A673 (cell line): ENCODE measurements at regions not wholly inside any gene's neighbourhood (a gene's known extent, or its start where the extent isn't known, plus 50 kb on each side); places are given as distances from the start of the nearest gene placed in this dataset.

Source experiments
- BruUV-seq: library from RNA; stranded (reverse); fragments of 400-500 nt; replicated peaks from 2 replicates; lab custom pipeline; 2021; lab: Mats Ljungman, UMichigan
- CTCF ChIA-PET: fragments of 300-600 bp; sonication (Branson Sonifier 250); formaldehyde crosslinking; loops from one replicate; lab custom pipeline; 2022; ENCODE audit warnings: antibody characterized with exemption; lab: Charles Lee
- POLR2A ChIA-PET: fragments of 300-600 bp; sonication (Branson Sonifier 250); formaldehyde crosslinking; loops from one replicate; lab custom pipeline; 2022; ENCODE audit warnings: antibody characterized with exemption; ENCODE audit not compliant: low non-redundant PET; lab: Charles Lee
- DNase-seq: peaks from one replicate; pipeline ENCODE4 v3.0.0-alpha.2; 2015; ENCODE audit warnings: low spot score
- H3K27ac ChIP-seq: fragments of 200-600 bp; sonication (generic); 2 replicates; pipeline ENCODE4 v1.5.1; 2016; ENCODE audit warnings: mixed run types, low read depth, mild to moderate bottlenecking, mixed read lengths, antibody characterized with exemption, low read length; ENCODE audit not compliant: poor library complexity, severe bottlenecking
- H3K27me3 ChIP-seq: fragments of 200-600 bp; sonication (generic); replicated peaks from 2 replicates; pipeline ENCODE4 v1.6.1; 2017; ENCODE audit warnings: mixed run types, low read depth, mild to moderate bottlenecking, mixed read lengths, antibody characterized with exemption, low read length; ENCODE audit not compliant: insufficient read depth, poor library complexity
- H3K36me3 ChIP-seq: fragments of 200-600 bp; sonication (generic); 2 replicates; pipeline ENCODE4 v1.6.1; 2016; ENCODE audit warnings: mixed run types, mild to moderate bottlenecking, mixed read lengths, antibody characterized with exemption, low read length; ENCODE audit not compliant: insufficient read depth, poor library complexity, severe bottlenecking
- H3K4me1 ChIP-seq: fragments of 200-600 bp; sonication (generic); 2 replicates; pipeline ENCODE4 v1.6.1; 2017; ENCODE audit warnings: mixed run types, mild to moderate bottlenecking, mixed read lengths, antibody characterized with exemption, low read length; ENCODE audit not compliant: insufficient read depth, poor library complexity, severe bottlenecking
- H3K4me3 ChIP-seq: fragments of 200-600 bp; sonication (generic); 2 replicates; pipeline ENCODE4 v1.5.1; 2016; ENCODE audit warnings: low read depth, mixed run types, mild to moderate bottlenecking, mixed read lengths, low read length; ENCODE audit not compliant: poor library complexity, severe bottlenecking
- H3K9me3 ChIP-seq: fragments of 200-600 bp; sonication (generic); 2 replicates; pipeline ENCODE4 v1.6.1; 2016; ENCODE audit warnings: mixed run types, low read depth, mild to moderate bottlenecking, mixed read lengths, antibody characterized with exemption, low read length; ENCODE audit not compliant: poor library complexity, severe bottlenecking
- EZH2 ChIP-seq: fragments of 200-600 bp; sonication (generic); IDR thresholded peaks from 2 replicates; pipeline ENCODE4 v1.6.1; 2017; ENCODE audit warnings: borderline replicate concordance, low read depth, mild to moderate bottlenecking, mixed read lengths, antibody characterized with exemption, low read length; ENCODE audit not compliant: poor library complexity, severe bottlenecking
- intact Hi-C: fragments of 100-400 bp; cut with micrococcal nuclease; formaldehyde crosslinking; loops from one replicate; pipeline ENCODE4 v1.10.0; 2022; ENCODE audit not compliant: unreplicated experiment
- TF ChIP-seq, protein P1 (sequence below): fragments of 300-800, 200-600 bp; sonication (generic); conservative IDR thresholded peaks from 2 replicates; pipeline ENCODE4 v1.5.1; 2017; ENCODE audit warnings: low read depth, mild to moderate bottlenecking, antibody characterized with exemption, low read length, moderate library complexity, mixed read lengths

DNA sequence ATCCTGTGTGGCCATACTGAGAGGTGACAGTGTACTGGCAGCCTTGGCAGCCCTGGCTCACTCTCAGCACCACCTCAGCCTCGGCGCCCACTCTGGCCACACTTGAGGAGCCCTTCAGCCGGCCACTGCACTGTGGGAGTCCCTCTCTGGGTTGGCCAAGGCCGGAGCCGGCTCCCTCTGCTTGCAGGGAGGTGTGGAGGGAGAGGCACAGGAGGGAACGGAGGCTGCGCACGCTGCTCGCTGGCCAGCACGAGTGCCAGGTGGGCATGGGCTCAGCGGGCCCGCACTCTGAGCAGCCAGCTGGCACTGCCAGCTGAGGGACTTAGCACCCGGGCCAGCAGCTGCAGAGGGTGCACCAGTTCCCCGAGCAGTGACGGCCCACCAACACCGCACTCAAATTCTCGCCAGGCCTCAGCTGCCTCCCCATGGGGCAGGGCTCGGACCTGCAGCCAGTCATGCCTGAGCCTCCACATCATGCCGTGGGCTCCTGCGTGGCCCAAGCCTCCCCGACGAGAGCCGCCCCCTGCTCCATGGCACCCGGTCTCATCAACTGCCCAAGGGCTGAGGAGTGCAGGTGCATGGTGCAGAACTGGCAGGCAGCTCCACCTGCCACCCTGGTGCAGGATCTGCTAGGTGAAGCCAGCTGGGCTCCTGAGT lies 184.4 kb upstream of the TOX3 start:
- intact Hi-C loops = no loop called here
- H3K27me3 ChIP-seq = peaks cover 4% of the 10 kb centered on the region
- BruUV-seq = no TSS peak
- ChIA-PET POLR2A (no interaction called here), CTCF (no interaction called here)
- no peak overlapping the region for H3K27ac ChIP-seq
- H3K9me3 ChIP-seq = no peaks in the 10 kb centered on the region
- H3K4me3 ChIP-seq = no peak overlapping the region
- H3K4me1 ChIP-seq = no peaks in the 10 kb centered on the region
- no peak for DNase-seq
- H3K36me3 ChIP-seq = no peaks in the 10 kb centered on the region
- TF ChIP-seq, protein P1, sequence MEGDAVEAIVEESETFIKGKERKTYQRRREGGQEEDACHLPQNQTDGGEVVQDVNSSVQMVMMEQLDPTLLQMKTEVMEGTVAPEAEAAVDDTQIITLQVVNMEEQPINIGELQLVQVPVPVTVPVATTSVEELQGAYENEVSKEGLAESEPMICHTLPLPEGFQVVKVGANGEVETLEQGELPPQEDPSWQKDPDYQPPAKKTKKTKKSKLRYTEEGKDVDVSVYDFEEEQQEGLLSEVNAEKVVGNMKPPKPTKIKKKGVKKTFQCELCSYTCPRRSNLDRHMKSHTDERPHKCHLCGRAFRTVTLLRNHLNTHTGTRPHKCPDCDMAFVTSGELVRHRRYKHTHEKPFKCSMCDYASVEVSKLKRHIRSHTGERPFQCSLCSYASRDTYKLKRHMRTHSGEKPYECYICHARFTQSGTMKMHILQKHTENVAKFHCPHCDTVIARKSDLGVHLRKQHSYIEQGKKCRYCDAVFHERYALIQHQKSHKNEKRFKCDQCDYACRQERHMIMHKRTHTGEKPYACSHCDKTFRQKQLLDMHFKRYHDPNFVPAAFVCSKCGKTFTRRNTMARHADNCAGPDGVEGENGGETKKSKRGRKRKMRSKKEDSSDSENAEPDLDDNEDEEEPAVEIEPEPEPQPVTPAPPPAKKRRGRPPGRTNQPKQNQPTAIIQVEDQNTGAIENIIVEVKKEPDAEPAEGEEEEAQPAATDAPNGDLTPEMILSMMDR = no peak
- no peak for TF ChIP-seq EZH2

DNA sequence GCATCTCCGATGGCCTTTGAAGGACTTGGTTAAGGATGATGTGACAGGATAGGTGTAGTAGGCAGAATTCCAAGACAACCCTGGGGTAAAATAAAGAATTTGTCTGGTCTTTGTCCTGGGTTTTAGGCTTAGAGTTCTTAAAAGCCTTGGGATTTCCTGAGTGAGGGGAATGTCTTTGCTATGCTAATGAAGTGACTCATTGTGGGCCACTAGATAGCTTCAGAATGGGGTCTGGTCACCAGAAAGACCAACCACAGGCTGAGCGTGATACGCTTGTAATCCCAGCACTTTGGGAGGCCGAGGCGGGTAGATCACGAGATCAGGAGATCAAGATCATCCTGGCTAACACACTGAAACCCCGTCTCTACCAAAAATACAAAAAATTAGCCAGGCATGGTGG lies 182.8 kb upstream of the TOX3 start:
- no peak for DNase-seq
- POLR2A ChIA-PET = no interaction called here
- BruUV-seq = no TSS peak
- no peak overlapping the region for H3K4me3 ChIP-seq
- H3K4me1 ChIP-seq = no peaks in the 10 kb centered on the region
- TF ChIP-seq, protein P1 = no peak
- TF ChIP-seq EZH2 = no peak
- intact Hi-C loops = no loop called here
- CTCF ChIA-PET = no interaction called here
- no peak overlapping the region for H3K27ac ChIP-seq
- H3K36me3 ChIP-seq = no peaks in the 10 kb centered on the region
- H3K9me3 ChIP-seq = no peaks in the 10 kb centered on the region
- H3K27me3 ChIP-seq = peaks cover 4% of the 10 kb centered on the region

DNA sequence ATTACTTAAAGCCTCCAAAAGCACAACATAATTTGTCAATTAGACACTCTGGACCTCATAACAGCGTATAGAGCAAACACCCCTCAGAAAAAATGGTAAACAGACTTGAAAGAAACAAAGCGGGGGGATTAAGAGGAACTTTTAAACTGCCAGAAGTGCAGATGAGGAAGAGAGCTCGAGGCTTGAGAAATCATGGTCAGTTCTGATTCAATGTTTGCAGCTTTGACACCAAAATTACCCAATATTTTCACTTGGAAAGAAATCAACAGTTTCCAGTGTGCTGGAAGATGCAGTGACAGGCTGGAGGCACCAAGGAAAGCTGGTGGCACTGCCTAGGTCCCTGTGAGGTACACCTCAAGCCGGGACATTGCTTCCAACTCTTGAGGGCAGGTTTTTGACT lies 180.9 kb upstream of the TOX3 start:
- no TSS peak for BruUV-seq

More for the DNA sequence above, 180.9 kb upstream of the TOX3 start:
- Histone ChIP-seq H3K27ac (no peak overlapping the region), H3K4me1 (no peaks in the 10 kb centered on the region), H3K4me3 (no peak overlapping the region), H3K27me3 (peaks cover 4% of the 10 kb centered on the region), H3K36me3 (no peaks in the 10 kb centered on the region), H3K9me3 (no peaks in the 10 kb centered on the region)
- intact Hi-C loops = no loop called here
- no peak for TF ChIP-seq EZH2
- TF ChIP-seq, protein P1 = no peak
- ChIA-PET CTCF (no interaction called here), POLR2A (no interaction called here)
- no peak for DNase-seq
